Neural cell (in vitro differentiated cells): ENCODE measurements at regions not wholly inside any gene's neighbourhood (a gene's known extent, or its start where the extent isn't known, plus 50 kb on each side); places are given as distances from the start of the nearest gene placed in this dataset.

ENCODE experiments used
- H2AFZ ChIP-seq: fragments of 200-600, 300-800 bp; sonication (generic), shearing (Covaris generic); 2 replicates; pipeline ENCODE4 v1.6.0; 2014; ENCODE audit warnings: low read depth, mild to moderate bottlenecking, antibody characterized with exemption, low read length, moderate library complexity
- H3F3A ChIP-seq: fragments of 200-600 bp; shearing (Covaris generic); 2 replicates; pipeline ENCODE4 v1.6.1; 2016; ENCODE audit warnings: mild to moderate bottlenecking, moderate library complexity, mixed read lengths, antibody characterized with exemption, low read length; ENCODE audit not compliant: insufficient read depth, poor library complexity, severe bottlenecking
- H3K27ac ChIP-seq: fragments of 200-600, 300-800 bp; sonication (generic), shearing (Covaris generic); 2 replicates; pipeline ENCODE4 v1.5.1; 2014; ENCODE audit warnings: mild to moderate bottlenecking, low read length, moderate library complexity
- H3K27me3 ChIP-seq: fragments of 300-800, 200-600 bp; sonication (generic), shearing (Covaris generic); 2 replicates; pipeline ENCODE4 v1.6.0; 2014; ENCODE audit warnings: mild to moderate bottlenecking, low read depth, low read length, moderate library complexity; ENCODE audit not compliant: insufficient read depth
- H3K36me3 ChIP-seq: fragments of 300-800, 200-600 bp; sonication (generic), shearing (Covaris generic); 2 replicates; pipeline ENCODE4 v1.5.1; 2014; ENCODE audit warnings: mild to moderate bottlenecking, antibody characterized with exemption, low read length, moderate library complexity; ENCODE audit not compliant: insufficient read depth
- H3K4me2 ChIP-seq: fragments of 300-800, 200-600 bp; sonication (generic), shearing (Covaris generic); 2 replicates; pipeline ENCODE4 v1.6.0; 2014; ENCODE audit warnings: mild to moderate bottlenecking, low read length
- H3K4me3 ChIP-seq: fragments of 300-800, 200-600 bp; sonication (generic), shearing (Covaris generic); 2 replicates; pipeline ENCODE4 v1.5.1; 2014; ENCODE audit warnings: mild to moderate bottlenecking, low read length, moderate library complexity
- H3K79me2 ChIP-seq: fragments of 200-600 bp; shearing (Covaris generic); replicated peaks from 2 replicates; pipeline ENCODE4 v1.6.0; 2014; ENCODE audit warnings: mild to moderate bottlenecking, low read length, moderate library complexity; ENCODE audit not compliant: insufficient read depth
- H3K9ac ChIP-seq: fragments of 300-800, 200-600 bp; sonication (generic), shearing (Covaris generic); 2 replicates; pipeline ENCODE4 v1.6.1; 2016; ENCODE audit warnings: mild to moderate bottlenecking, low read length, mixed read lengths
- H3K9me2 ChIP-seq: fragments of 200-600 bp; shearing (Covaris generic); 2 replicates; pipeline ENCODE4 v1.6.1; 2016; ENCODE audit warnings: mild to moderate bottlenecking, low read length, mixed read lengths; ENCODE audit not compliant: insufficient read depth
- H3K9me3 ChIP-seq: fragments of 200-600, 300-800 bp; sonication (generic), shearing (Covaris generic); 2 replicates; pipeline ENCODE4 v1.6.1; 2016; ENCODE audit warnings: mild to moderate bottlenecking, mixed run types, low read length, moderate library complexity, mixed read lengths
- H4K20me1 ChIP-seq: fragments of 200-600 bp; shearing (Covaris generic); 2 replicates; pipeline ENCODE4 v1.6.1; 2016; ENCODE audit warnings: mild to moderate bottlenecking, mixed run types; ENCODE audit not compliant: insufficient read depth
- CTCF ChIP-seq: fragments of 450-650 bp; IDR thresholded peaks from 2 replicates; pipeline ENCODE4 v1.5.1; 2014; ENCODE audit warnings: antibody characterized with exemption, mild to moderate bottlenecking, moderate library complexity; ENCODE audit not compliant: poor library complexity, severe bottlenecking
- EP300 ChIP-seq: fragments of 450-650 bp; conservative IDR thresholded peaks from 2 replicates; pipeline ENCODE4 v1.6.1; 2014; ENCODE audit warnings: antibody characterized with exemption, mild to moderate bottlenecking, moderate library complexity; ENCODE audit not compliant: poor library complexity, severe bottlenecking
- EZH2 ChIP-seq: fragments of 200-600, 300-800 bp; shearing (Covaris generic), sonication (generic); IDR thresholded peaks from 2 replicates; pipeline ENCODE4 v1.6.1; 2014; ENCODE audit warnings: antibody characterized with exemption, low read length, borderline replicate concordance, mild to moderate bottlenecking; ENCODE audit not compliant: insufficient read depth, poor library complexity, severe bottlenecking
- MXI1 ChIP-seq: fragments of 450-650 bp; conservative IDR thresholded peaks from 2 replicates; pipeline ENCODE4 v1.6.1; 2014; ENCODE audit warnings: antibody characterized with exemption, mild to moderate bottlenecking; ENCODE audit not compliant: poor library complexity, severe bottlenecking
- POLR2AphosphoS5 ChIP-seq: IDR thresholded peaks from 2 replicates; pipeline ENCODE4 v1.6.1; 2012
- RAD21 ChIP-seq: fragments of 450-650 bp; conservative IDR thresholded peaks from 2 replicates; pipeline ENCODE4 v1.6.1; 2014; ENCODE audit warnings: antibody characterized with exemption, mild to moderate bottlenecking, moderate library complexity
- REST ChIP-seq: IDR thresholded peaks from 2 replicates; pipeline ENCODE4 v1.6.1; 2012; ENCODE audit warnings: borderline replicate concordance
- SMC3 ChIP-seq: fragments of 450-650 bp; conservative IDR thresholded peaks from 2 replicates; pipeline ENCODE4 v1.6.1; 2014; ENCODE audit warnings: antibody characterized with exemption, mild to moderate bottlenecking, moderate library complexity; ENCODE audit not compliant: poor library complexity
- TAF1 ChIP-seq: IDR thresholded peaks from 2 replicates; pipeline ENCODE4 v1.6.1; 2012; ENCODE audit warnings: low read depth

GRCh38 chr2:4866198-4866597, 826.0 kb upstream of the SOX11 start:
- Histone ChIP-seq H4K20me1 (no peaks in the 10 kb centered on the region), H3K4me3 (no peak overlapping the region), H3K79me2 (no peaks in the 10 kb centered on the region), H3K27ac (no peak overlapping the region), H3K9me3 (no peaks in the 10 kb centered on the region), H3F3A (no peaks in the 10 kb centered on the region), H3K4me2 (no peak overlapping the region), H3K9ac (no peak overlapping the region), H3K27me3 (no peaks in the 10 kb centered on the region), H3K36me3 (no peaks in the 10 kb centered on the region), H2AFZ (no peak overlapping the region), H3K9me2 (no peaks in the 10 kb centered on the region)
- TF ChIP-seq CTCF, result no peak
- TF ChIP-seq SMC3, result no peak
- no peak for TF ChIP-seq REST
- no peak for TF ChIP-seq EP300
- TF ChIP-seq EZH2, result no peak
- TF ChIP-seq RAD21, result no peak
- no peak for TF ChIP-seq MXI1

GRCh38 chr2:4868466-4868865, 823.7 kb upstream of the SOX11 start:
- Histone ChIP-seq H3K9ac (no peak overlapping the region), H3K4me2 (no peak overlapping the region), H3F3A (no peaks in the 10 kb centered on the region), H3K36me3 (no peaks in the 10 kb centered on the region), H3K27me3 (no peaks in the 10 kb centered on the region), H2AFZ (no peak overlapping the region), H3K79me2 (no peaks in the 10 kb centered on the region), H3K4me3 (no peak overlapping the region), H3K27ac (no peak overlapping the region), H3K9me3 (no peaks in the 10 kb centered on the region), H3K9me2 (no peaks in the 10 kb centered on the region), H4K20me1 (no peaks in the 10 kb centered on the region)
- TF ChIP-seq TAF1 (no peak), MXI1 (no peak), REST (no peak), EZH2 (no peak), RAD21 (no peak), EP300 (no peak), POLR2AphosphoS5 (no peak), CTCF (no peak), SMC3 (no peak)
